C4-2B (cell line): ENCODE measurements at regions not wholly inside any gene's neighbourhood (a gene's known extent, or its start where the extent isn't known, plus 50 kb on each side); places are given as distances from the start of the nearest gene placed in this dataset.
"Not testable (repeated sequence)": the region's sequence is repeated elsewhere in the genome, so short reads cannot be mapped to it uniquely, and the experiment has no call there.

Experiments
- H3K27ac ChIP-seq: fragments of 450-650 bp; 2 replicates; pipeline ENCODE4 v1.5.1; 2017
- CTCF ChIP-seq: fragments of 450-650 bp; conservative IDR thresholded peaks from 2 replicates; pipeline ENCODE4 v1.5.1; 2017; ENCODE audit warnings: mild to moderate bottlenecking
- ZFX ChIP-seq: fragments of 450-650 bp; IDR thresholded peaks from 2 replicates; pipeline ENCODE4 v1.6.1; 2017

DNA sequence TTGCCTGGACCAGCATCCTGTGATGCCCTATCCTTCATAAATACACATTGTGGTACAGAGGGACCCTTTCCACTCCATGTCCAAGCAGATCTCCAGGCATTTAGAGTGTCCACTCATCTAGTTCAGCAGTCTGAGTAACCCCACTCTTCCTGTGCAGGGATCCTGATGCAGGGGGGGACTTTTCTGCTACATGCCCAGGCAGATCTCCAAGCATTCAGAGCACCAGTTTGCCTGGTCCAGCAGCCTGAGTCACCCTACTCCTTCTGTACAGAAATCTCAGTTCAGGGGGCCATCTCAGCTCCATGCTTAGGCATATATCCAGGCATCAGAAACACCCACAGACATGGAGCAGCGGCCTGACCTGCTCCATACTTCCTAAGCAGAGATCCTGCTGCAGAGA is 1089.8 kb downstream of the FAT4 start:
- H3K27ac ChIP-seq = no peak overlapping the region
- TF ChIP-seq CTCF (no peak), ZFX (no peak)

GRCh38 chr4:126405369-126405982 is 1090.7 kb downstream of the FAT4 start:
- TF ChIP-seq CTCF (peak; percentile 77), ZFX (no peak)
- no peak overlapping the region for H3K27ac ChIP-seq

- no peak for TF ChIP-seq CTCF
- no peak for TF ChIP-seq ZFX
- no peak overlapping the region for H3K27ac ChIP-seq
Observed at GRCh38 chr4:126409746-126410145, 1095.0 kb downstream of the FAT4 start.

DNA sequence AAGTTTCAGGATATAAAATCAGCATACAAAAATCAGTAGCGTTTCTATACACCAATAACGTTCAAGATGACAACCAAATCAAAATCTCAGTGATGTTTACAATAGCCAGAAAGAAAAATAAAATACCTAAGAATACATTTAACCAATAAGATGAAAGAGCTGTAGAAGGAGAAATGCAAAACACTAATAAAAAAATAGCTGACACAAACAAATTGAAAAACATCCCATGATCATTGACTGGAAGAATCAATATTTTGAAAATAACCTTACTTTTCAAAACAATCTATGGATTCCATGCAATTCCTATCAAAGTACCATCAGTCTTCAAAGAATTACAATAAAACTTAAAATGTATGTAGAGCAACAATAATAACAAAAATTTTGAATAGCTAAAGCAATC is 1096.3 kb downstream of the FAT4 start:
- TF ChIP-seq ZFX (no peak), CTCF (no peak)
- H3K27ac ChIP-seq = no peak overlapping the region

DNA sequence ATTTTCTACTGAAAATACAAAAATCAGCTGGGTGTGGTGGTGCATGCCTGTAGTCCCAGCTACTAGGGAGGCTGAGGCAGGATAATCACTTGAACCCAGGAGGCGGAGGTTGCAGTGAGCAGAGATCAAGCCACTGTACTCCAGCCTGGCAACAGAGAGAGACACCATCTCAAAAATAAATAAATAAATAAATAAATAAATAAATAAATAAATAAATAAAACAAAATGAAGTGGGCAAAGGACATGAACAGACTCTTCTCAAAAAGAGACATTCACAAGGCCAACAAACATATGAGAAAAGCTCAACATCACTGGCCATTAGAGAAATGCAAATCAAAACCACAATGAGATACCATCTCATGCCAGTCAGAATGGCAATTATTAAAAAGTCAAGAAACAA is 1097.6 kb downstream of the FAT4 start:
- not testable (repeated sequence) for H3K27ac ChIP-seq

GRCh38 chr4:126414741-126415140 is 1100.0 kb downstream of the FAT4 start:
- no peak for TF ChIP-seq CTCF
- no peak for TF ChIP-seq ZFX
- no peak overlapping the region for H3K27ac ChIP-seq

DNA sequence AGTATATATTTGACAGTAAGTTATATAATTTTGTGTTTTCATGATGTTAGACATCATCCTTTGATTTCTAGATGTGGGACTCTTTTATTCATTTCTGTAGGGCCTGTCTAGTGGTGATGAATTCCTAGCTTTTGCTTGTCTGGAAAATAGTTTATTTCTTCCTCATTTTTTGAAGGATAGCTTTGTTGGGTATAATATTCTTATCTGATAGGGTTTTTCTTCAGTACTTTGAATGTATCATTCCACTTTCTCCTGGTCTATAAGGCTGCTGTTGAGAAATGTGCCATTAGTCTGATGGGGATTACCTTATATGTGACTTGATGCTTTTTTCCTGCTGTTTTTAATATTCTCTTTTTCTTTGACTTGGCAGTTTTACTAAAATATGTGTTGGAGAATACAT is 1104.5 kb downstream of the FAT4 start:
- TF ChIP-seq ZFX (no peak), CTCF (no peak)
- H3K27ac ChIP-seq = no peak overlapping the region

DNA sequence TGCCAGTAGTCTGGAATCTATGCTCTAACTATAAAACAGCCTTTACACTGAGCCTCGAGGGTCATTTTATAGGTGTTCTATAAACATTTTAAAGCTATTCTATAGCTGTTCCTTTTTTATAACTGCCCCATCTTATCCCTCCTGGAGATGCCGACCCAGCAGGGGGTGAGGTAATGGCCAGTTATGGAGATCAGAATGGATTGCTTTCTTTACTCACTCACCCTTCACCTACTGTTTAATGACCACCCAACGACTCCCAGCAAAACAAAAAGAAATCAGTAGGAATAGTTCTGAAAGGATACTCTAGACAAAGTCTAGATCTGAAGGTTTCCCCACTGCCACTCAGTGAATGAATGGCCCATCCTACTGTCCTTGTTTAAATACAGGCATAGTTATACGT is 1113.1 kb downstream of the FAT4 start:
- TF ChIP-seq CTCF (no peak), ZFX (no peak)
- H3K27ac ChIP-seq = no peak overlapping the region
